ENCODE measurements at regions not wholly inside any gene's neighbourhood (a gene's known extent, or its start where the extent isn't known, plus 50 kb on each side); places are given as distances from the start of the nearest gene placed in this dataset.

- no peak for TF ChIP-seq ZFX (IDR thresholded peaks at IDR 0.05; ENCODE audit: borderline replicate concordance)
- no peak for TF ChIP-seq CTCF (IDR thresholded peaks at IDR 0.05)
- no peak overlapping the region for H3K27ac ChIP-seq
These were observed 88.0 kb upstream of the SATB1 start for GRCh38 chr3:18513091-18513490.

GRCh38 chr3:18512007-18512406 is 86.9 kb upstream of the SATB1 start:
- no peak overlapping the region for H3K27ac ChIP-seq

GRCh38 chr3:18510947-18511346 is 85.8 kb upstream of the SATB1 start:
- no peak for TF ChIP-seq CTCF (IDR thresholded peaks at IDR 0.05)
- TF ChIP-seq ZFX (IDR thresholded peaks at IDR 0.05; ENCODE audit: borderline replicate concordance), result no peak
- H3K27ac ChIP-seq, result no peak overlapping the region

More at GRCh38 chr3:18512007-18512406, 86.9 kb upstream of the SATB1 start:
- TF ChIP-seq ZFX (IDR thresholded peaks at IDR 0.05; ENCODE audit: borderline replicate concordance) (no peak), CTCF (IDR thresholded peaks at IDR 0.05) (no peak)

- H3K27ac ChIP-seq, result no peak overlapping the region
- TF ChIP-seq ZFX (IDR thresholded peaks at IDR 0.05; ENCODE audit: borderline replicate concordance) (no peak), CTCF (IDR thresholded peaks at IDR 0.05) (no peak)
These were observed 82.2 kb upstream of the SATB1 start for GRCh38 chr3:18507333-18507732.

GRCh38 chr3:18505056-18505455 is 79.9 kb upstream of the SATB1 start:
- TF ChIP-seq ZFX (IDR thresholded peaks at IDR 0.05; ENCODE audit: borderline replicate concordance) (no peak), CTCF (IDR thresholded peaks at IDR 0.05) (no peak)
- H3K27ac ChIP-seq, result no peak overlapping the region

- no peak overlapping the region for H3K27ac ChIP-seq
- TF ChIP-seq ZFX (IDR thresholded peaks at IDR 0.05; ENCODE audit: borderline replicate concordance) (no peak), CTCF (IDR thresholded peaks at IDR 0.05) (no peak)
These were observed 76.7 kb upstream of the SATB1 start for GRCh38 chr3:18501679-18502343.

GRCh38 chr3:18500322-18500721 is 75.2 kb upstream of the SATB1 start:
- H3K27ac ChIP-seq, result no peak overlapping the region
- no peak for TF ChIP-seq CTCF (IDR thresholded peaks at IDR 0.05)
- TF ChIP-seq ZFX (IDR thresholded peaks at IDR 0.05; ENCODE audit: borderline replicate concordance), result no peak
